Fibroblast of pulmonary artery (primary cell): ENCODE measurements at regions not wholly inside any gene's neighbourhood (a gene's known extent, or its start where the extent isn't known, plus 50 kb on each side); places are given as distances from the start of the nearest gene placed in this dataset.
"Not testable (repeated sequence)": the region's sequence is repeated elsewhere in the genome, so short reads cannot be mapped to it uniquely, and the experiment has no call there.

Experiments
- DNase-seq: peaks from one replicate; pipeline ENCODE4 v3.0.0-alpha.2; 2010; ENCODE audit warnings: low read depth
- H3K4me3 ChIP-seq: replicated peaks from 2 replicates; pipeline ENCODE4 v1.5.1; 2011; ENCODE audit warnings: low read depth, mild to moderate bottlenecking, control low read depth, low read length, moderate library complexity
- CTCF ChIP-seq: IDR thresholded peaks from 2 replicates; pipeline ENCODE4 v1.5.1; 2011; ENCODE audit warnings: mild to moderate bottlenecking, control low read depth, low read length, inconsistent platforms; ENCODE audit errors: missing control alignments

GRCh38 chr7:138309186-138309585, 150.9 kb upstream of the TRIM24 start:
- DNase-seq, result no peak
- no peak for TF ChIP-seq CTCF
- H3K4me3 ChIP-seq, result no peak overlapping the region

- no peak overlapping the region for H3K4me3 ChIP-seq
- TF ChIP-seq CTCF, result no peak
- no peak for DNase-seq
These were observed 146.3 kb upstream of the TRIM24 start for GRCh38 chr7:138313829-138314178.

- no peak overlapping the region for H3K4me3 ChIP-seq
- peak; percentile 3 for DNase-seq
- no peak for TF ChIP-seq CTCF
These were observed 143.5 kb upstream of the TRIM24 start for GRCh38 chr7:138316421-138317043.

GRCh38 chr7:138317044-138317596, 142.9 kb upstream of the TRIM24 start:
- no peak for DNase-seq
- no peak overlapping the region for H3K4me3 ChIP-seq
- no peak for TF ChIP-seq CTCF

GRCh38 chr7:138324941-138325340, 135.1 kb upstream of the TRIM24 start:
- DNase-seq, result no peak
- no peak for TF ChIP-seq CTCF
- no peak overlapping the region for H3K4me3 ChIP-seq

- no peak overlapping the region for H3K4me3 ChIP-seq
- no peak for DNase-seq
- TF ChIP-seq CTCF, result no peak
These were observed 134.6 kb upstream of the TRIM24 start for GRCh38 chr7:138325434-138325833.

GRCh38 chr7:138328215-138328614, 131.8 kb upstream of the TRIM24 start:
- TF ChIP-seq CTCF, result no peak
- DNase-seq, result peak; percentile 66
- H3K4me3 ChIP-seq, result no peak overlapping the region

- not testable (repeated sequence) for DNase-seq, H3K4me3 ChIP-seq
These were observed 127.2 kb upstream of the TRIM24 start for GRCh38 chr7:138332850-138333249.
